ENCODE measurements at regions not wholly inside any gene's neighbourhood (a gene's known extent, or its start where the extent isn't known, plus 50 kb on each side); places are given as distances from the start of the nearest gene placed in this dataset.

DNA sequence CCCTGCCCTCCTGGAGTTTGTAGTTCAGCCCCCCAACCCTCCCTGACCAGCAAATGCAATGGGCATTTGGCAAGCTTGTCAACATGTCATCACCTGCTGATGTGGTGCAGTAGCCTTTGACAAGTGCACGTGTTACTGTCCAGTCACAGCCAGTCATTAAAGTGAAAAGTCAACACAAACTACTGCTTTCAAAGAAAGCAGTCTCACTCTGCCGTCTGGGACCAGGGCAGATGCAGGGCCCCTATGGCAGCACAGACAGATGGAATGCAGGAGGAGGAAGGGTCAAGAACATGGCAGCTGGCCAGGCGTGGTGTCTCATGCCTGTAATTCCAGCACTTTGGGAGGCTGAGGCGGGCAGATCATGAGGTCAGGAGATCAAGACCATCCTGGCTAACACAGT lies 222.4 kb upstream of the OSR1 start:
- POLR2A ChIA-PET = no interaction called here
- H4K20me1 ChIP-seq (ENCODE audit: insufficient read depth, low read length) = no peaks in the 10 kb centered on the region
- H3K4me1 ChIP-seq (ENCODE audit: insufficient read depth, low read length) = no peaks in the 10 kb centered on the region
- TF ChIP-seq FOXM1 (CRISPR knock-in tag; IDR thresholded peaks at IDR 0.05) (no peak), MYC (CRISPR knock-in tag; IDR thresholded peaks at IDR 0.05; ENCODE audit: borderline replicate concordance) (0 out of 2 replicates have a peak, but pooled peaks have one; percentile 19), ZNF562 (CRISPR knock-in tag; IDR thresholded peaks at IDR 0.05; ENCODE audit: borderline replicate concordance) (no peak), ZNF20 (CRISPR knock-in tag; IDR thresholded peaks at IDR 0.05) (no peak), FOXP1 (IDR thresholded peaks at IDR 0.05) (no peak), FOXP1 (CRISPR knock-in tag; IDR thresholded peaks at IDR 0.05) (0 out of 2 replicates have a peak, but pooled peaks have one; percentile 27), KLF9 (CRISPR knock-in tag; IDR thresholded peaks at IDR 0.05; ENCODE audit: low read depth) (no peak), RAD51 (IDR thresholded peaks at IDR 0.05; ENCODE audit: borderline replicate concordance) (no peak), ZNF232 (CRISPR knock-in tag; IDR thresholded peaks at IDR 0.05; ENCODE audit: borderline replicate concordance) (no peak), ZUFSP (CRISPR knock-in tag; IDR thresholded peaks at IDR 0.05; ENCODE audit: borderline replicate concordance) (no peak), ZNF780A (CRISPR knock-in tag; IDR thresholded peaks at IDR 0.05) (no peak), MIER3 (CRISPR knock-in tag; IDR thresholded peaks at IDR 0.05; ENCODE audit: borderline replicate concordance) (no peak), ZNF234 (CRISPR knock-in tag; conservative IDR thresholded peaks at IDR 0.05) (no peak), ZBTB44 (CRISPR knock-in tag; IDR thresholded peaks at IDR 0.05) (no peak), TEAD3 (CRISPR knock-in tag; optimal IDR thresholded peaks at IDR 0.05; ENCODE audit: borderline replicate concordance) (peak; percentile 74), BCL6 (CRISPR knock-in tag; IDR thresholded peaks at IDR 0.05) (peak; percentile 99), CHCHD3 (CRISPR knock-in tag; IDR thresholded peaks at IDR 0.05) (no peak), RNF219 (CRISPR knock-in tag; IDR thresholded peaks at IDR 0.05) (no peak), ZNF800 (CRISPR knock-in tag; IDR thresholded peaks at IDR 0.05) (no peak)
- TF ChIP-seq, protein P1, sequence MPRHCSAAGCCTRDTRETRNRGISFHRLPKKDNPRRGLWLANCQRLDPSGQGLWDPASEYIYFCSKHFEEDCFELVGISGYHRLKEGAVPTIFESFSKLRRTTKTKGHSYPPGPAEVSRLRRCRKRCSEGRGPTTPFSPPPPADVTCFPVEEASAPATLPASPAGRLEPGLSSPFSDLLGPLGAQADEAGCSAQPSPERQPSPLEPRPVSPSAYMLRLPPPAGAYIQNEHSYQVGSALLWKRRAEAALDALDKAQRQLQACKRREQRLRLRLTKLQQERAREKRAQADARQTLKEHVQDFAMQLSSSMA (CRISPR knock-in tag; IDR thresholded peaks at IDR 0.05) = no peak

More for the DNA sequence above, 222.4 kb upstream of the OSR1 start:
- CTCF ChIA-PET (ENCODE audit: low intra/inter-chr PET ratio, low total read pairs) = no interaction called here
- H2AFZ ChIP-seq (ENCODE audit: low read length) = no peak overlapping the region
- no peak overlapping the region for H3K27ac ChIP-seq (ENCODE audit: extremely low read length, insufficient read depth, low read length)
- in situ Hi-C loops (cut with HindIII; ENCODE audit: extremely low pct_ligation_motif_present, low pct_unique_long_range_greater_than_20kb) (no loop called here), intact Hi-C loops (cut with micrococcal nuclease; ENCODE audit: unreplicated experiment) (no loop called here)
- DNase-seq (ENCODE audit: low spot score) = peak; percentile 68
- peak; percentile 66 for ATAC-seq
- no peaks in the 10 kb centered on the region for H3K9me3 ChIP-seq (ENCODE audit: low read length)
- H3K4me2 ChIP-seq (ENCODE audit: low read depth, low read length) = no peak overlapping the region
- no peaks in the 10 kb centered on the region for H3K79me2 ChIP-seq (ENCODE audit: insufficient read depth, low read length)
- H3K36me3 ChIP-seq (replicated peaks in 1 of 2; ENCODE audit: control insufficient read depth in 1 of 2, insufficient read depth in 2 of 2, low read length in 2 of 2) = no peaks in the 10 kb centered on the region
- H3K9ac ChIP-seq (ENCODE audit: insufficient read depth, low read depth, low read length) = no peak overlapping the region
- FAIRE-seq = no peak
- H3K27me3 ChIP-seq (ENCODE audit: control insufficient read depth in 1 of 2, insufficient read depth in 2 of 2, low read length in 2 of 2) = no peaks in the 10 kb centered on the region
- 5% methylated on average over 4 of the region's 4 CpGs for WGBS (ENCODE audit: low lambda C conversion rate)
- no TSS peak for BruUV-seq (replicated peaks)
- no peak overlapping the region for H3K4me3 ChIP-seq (replicated peaks in 1 of 3; ENCODE audit: insufficient read depth in 1 of 3, low read depth in 2 of 3, low read length in 3 of 3)

Data from HepG2 (cell line).